Neural progenitor cell (in vitro differentiated cells): ENCODE measurements at regions not wholly inside any gene's neighbourhood (a gene's known extent, or its start where the extent isn't known, plus 50 kb on each side); places are given as distances from the start of the nearest gene placed in this dataset.

Experiments
- DNase-seq: peaks from one replicate; pipeline ENCODE4 v3.0.0-alpha.2; 2016; ENCODE audit warnings: low spot score
- H2AFZ ChIP-seq: fragments of 200-600 bp; sonication (generic); replicated peaks from 2 replicates; pipeline ENCODE4 v1.6.1; 2016; ENCODE audit warnings: antibody characterized with exemption
- H3F3A ChIP-seq: fragments of 200-600 bp; sonication (generic); 2 replicates; pipeline ENCODE4 v1.6.1; 2016; ENCODE audit warnings: antibody characterized with exemption, low read depth
- H3K27ac ChIP-seq: fragments of 200-600 bp; sonication (generic); 2 replicates; pipeline ENCODE4 v1.5.1; 2016; ENCODE audit warnings: mild to moderate bottlenecking
- H3K27me3 ChIP-seq: fragments of 200-600 bp; sonication (generic); 2 replicates; pipeline ENCODE4 v1.6.1; 2016; ENCODE audit warnings: mild to moderate bottlenecking, moderate library complexity
- H3K36me3 ChIP-seq: fragments of 200-600 bp; sonication (generic); 2 replicates; pipeline ENCODE4 v1.5.1; 2016
- H3K4me1 ChIP-seq: fragments of 200-600 bp; sonication (generic); 2 replicates; pipeline ENCODE4 v1.6.1; 2016; ENCODE audit warnings: mixed run types
- H3K4me2 ChIP-seq: fragments of 200-600 bp; sonication (generic); 2 replicates; pipeline ENCODE4 v1.6.1; 2016
- H3K4me3 ChIP-seq: fragments of 200-600 bp; sonication (generic); 2 replicates; pipeline ENCODE4 v1.5.1; 2016
- H3K79me2 ChIP-seq: fragments of 200-600 bp; sonication (generic); 2 replicates; pipeline ENCODE4 v1.6.1; 2016; ENCODE audit warnings: low read depth
- H3K9ac ChIP-seq: fragments of 200-600 bp; sonication (generic); 2 replicates; pipeline ENCODE4 v1.6.1; 2016
- H3K9me3 ChIP-seq: fragments of 200-600 bp; sonication (generic); 2 replicates; pipeline ENCODE4 v1.5.1; 2016; ENCODE audit warnings: low read depth
- H4K20me1 ChIP-seq: fragments of 200-600 bp; sonication (generic); 2 replicates; pipeline ENCODE4 v1.6.1; 2016; ENCODE audit warnings: low read depth
- H3K27ac Mint-ChIP-seq: 3 replicates; pipeline ENCODE4 v1.8.0; 2021; ENCODE audit warnings: mixed read lengths
- H3K27me3 Mint-ChIP-seq: 2 replicates; pipeline ENCODE4 v1.8.0; 2022; ENCODE audit warnings: low read depth, mild to moderate bottlenecking, inconsistent platforms, moderate library complexity, mixed read lengths; ENCODE audit not compliant: insufficient read depth
- H3K36me3 Mint-ChIP-seq: 3 replicates; pipeline ENCODE4 v1.8.0; 2021; ENCODE audit warnings: mixed read lengths
- H3K4me1 Mint-ChIP-seq: 3 replicates; pipeline ENCODE4 v1.8.0; 2021; ENCODE audit warnings: mixed read lengths
- H3K4me3 Mint-ChIP-seq: 3 replicates; pipeline ENCODE4 v1.8.0; 2021; ENCODE audit warnings: mild to moderate bottlenecking, moderate library complexity, mixed read lengths
- H3K9me3 Mint-ChIP-seq: 3 replicates; pipeline ENCODE4 v1.8.0; 2020; ENCODE audit warnings: mixed read lengths
- EZH2 ChIP-seq: fragments of 200-600 bp; sonication (generic); IDR thresholded peaks from 2 replicates; pipeline ENCODE4 v1.6.1; 2017; ENCODE audit warnings: antibody characterized with exemption, mild to moderate bottlenecking, moderate library complexity
- EZH2phosphoT487 ChIP-seq: fragments of 200-600 bp; sonication (generic); IDR thresholded peaks from 2 replicates; pipeline ENCODE4 v1.6.1; 2017; ENCODE audit warnings: antibody characterized with exemption
- TF ChIP-seq, protein P1 (sequence below): fragments of 200-600 bp; sonication (generic); IDR thresholded peaks from 2 replicates; pipeline ENCODE4 v1.5.1; 2017; ENCODE audit warnings: antibody characterized with exemption, mild to moderate bottlenecking

DNA sequence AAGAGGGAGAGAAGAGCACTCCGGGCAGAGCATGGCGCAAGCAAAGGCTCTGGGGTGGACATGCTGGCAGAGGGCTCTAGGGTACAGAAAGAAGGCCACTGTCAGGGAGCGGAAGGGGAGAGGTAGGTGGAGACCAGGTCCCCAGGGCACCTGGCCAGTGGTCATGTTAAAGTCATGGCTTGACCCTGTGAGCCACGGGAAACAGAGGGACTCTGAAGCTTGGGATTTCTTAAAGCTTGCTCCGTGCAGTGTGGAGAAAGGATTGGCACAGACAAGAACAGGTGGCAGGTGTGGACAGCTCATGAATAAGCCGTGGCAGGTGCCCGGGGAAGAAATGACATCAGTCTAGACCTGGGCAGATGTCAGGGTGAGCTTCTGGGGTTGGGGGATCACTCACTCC is 413.8 kb downstream of the BCL11B start:
- H3K4me1 ChIP-seq, result peaks cover 10% of the 10 kb centered on the region
- H3K36me3 ChIP-seq, result no peaks in the 10 kb centered on the region
- Mint-ChIP-seq H3K4me3 (no peak overlapping the region), H3K36me3 (no peaks in the 10 kb centered on the region), H3K4me1 (peaks cover 5% of the 10 kb centered on the region), H3K27me3 (peaks cover 6% of the 10 kb centered on the region), H3K27ac (no peak overlapping the region), H3K9me3 (no peaks in the 10 kb centered on the region)
- no peaks in the 10 kb centered on the region for H4K20me1 ChIP-seq
- DNase-seq, result no peak
- no peak overlapping the region for H3K9ac ChIP-seq
- H3K4me3 ChIP-seq, result no peak overlapping the region
- no peaks in the 10 kb centered on the region for H3F3A ChIP-seq
- H3K27me3 ChIP-seq, result no peaks in the 10 kb centered on the region
- TF ChIP-seq EZH2phosphoT487, result no peak
- TF ChIP-seq, protein P1, sequence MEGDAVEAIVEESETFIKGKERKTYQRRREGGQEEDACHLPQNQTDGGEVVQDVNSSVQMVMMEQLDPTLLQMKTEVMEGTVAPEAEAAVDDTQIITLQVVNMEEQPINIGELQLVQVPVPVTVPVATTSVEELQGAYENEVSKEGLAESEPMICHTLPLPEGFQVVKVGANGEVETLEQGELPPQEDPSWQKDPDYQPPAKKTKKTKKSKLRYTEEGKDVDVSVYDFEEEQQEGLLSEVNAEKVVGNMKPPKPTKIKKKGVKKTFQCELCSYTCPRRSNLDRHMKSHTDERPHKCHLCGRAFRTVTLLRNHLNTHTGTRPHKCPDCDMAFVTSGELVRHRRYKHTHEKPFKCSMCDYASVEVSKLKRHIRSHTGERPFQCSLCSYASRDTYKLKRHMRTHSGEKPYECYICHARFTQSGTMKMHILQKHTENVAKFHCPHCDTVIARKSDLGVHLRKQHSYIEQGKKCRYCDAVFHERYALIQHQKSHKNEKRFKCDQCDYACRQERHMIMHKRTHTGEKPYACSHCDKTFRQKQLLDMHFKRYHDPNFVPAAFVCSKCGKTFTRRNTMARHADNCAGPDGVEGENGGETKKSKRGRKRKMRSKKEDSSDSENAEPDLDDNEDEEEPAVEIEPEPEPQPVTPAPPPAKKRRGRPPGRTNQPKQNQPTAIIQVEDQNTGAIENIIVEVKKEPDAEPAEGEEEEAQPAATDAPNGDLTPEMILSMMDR, result no peak
- TF ChIP-seq EZH2, result no peak
- H2AFZ ChIP-seq, result no peak overlapping the region
- no peak overlapping the region for H3K27ac ChIP-seq
- H3K4me2 ChIP-seq, result no peak overlapping the region
- H3K79me2 ChIP-seq, result no peaks in the 10 kb centered on the region
- no peaks in the 10 kb centered on the region for H3K9me3 ChIP-seq

DNA sequence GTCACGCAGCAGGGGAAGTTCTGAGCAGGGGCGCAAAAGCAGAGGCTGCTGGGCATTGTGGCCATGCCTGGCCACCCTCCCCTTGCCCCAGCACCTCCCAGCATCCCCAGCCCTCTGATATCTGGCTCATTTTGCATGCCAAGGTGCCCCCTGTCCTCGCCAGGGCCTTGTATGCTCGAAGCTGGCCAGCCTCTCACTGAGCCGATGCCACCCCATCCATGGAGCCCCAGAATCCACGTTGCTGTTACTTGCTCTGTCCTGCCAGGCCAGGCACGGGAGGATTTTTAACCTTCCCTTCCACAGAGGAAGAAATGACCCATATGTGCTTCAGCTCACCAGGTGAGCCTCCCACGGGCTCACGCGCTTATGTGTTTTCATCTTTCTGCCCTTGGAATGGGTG is 413.4 kb downstream of the BCL11B start:
- H3K27ac ChIP-seq, result no peak overlapping the region
- no peak overlapping the region for H3K9ac ChIP-seq
- no peaks in the 10 kb centered on the region for H4K20me1 ChIP-seq
- Mint-ChIP-seq H3K4me1 (peaks cover 4% of the 10 kb centered on the region), H3K9me3 (no peaks in the 10 kb centered on the region), H3K27me3 (peaks cover 6% of the 10 kb centered on the region), H3K27ac (no peak overlapping the region), H3K4me3 (no peak overlapping the region), H3K36me3 (no peaks in the 10 kb centered on the region)
- H3K27me3 ChIP-seq, result no peaks in the 10 kb centered on the region
- no peak overlapping the region for H3K4me2 ChIP-seq
- H3K9me3 ChIP-seq, result no peaks in the 10 kb centered on the region
- no peak overlapping the region for H2AFZ ChIP-seq
- H3F3A ChIP-seq, result no peaks in the 10 kb centered on the region
- H3K79me2 ChIP-seq, result no peaks in the 10 kb centered on the region
- no peaks in the 10 kb centered on the region for H3K36me3 ChIP-seq
- H3K4me3 ChIP-seq, result no peak overlapping the region
- peaks cover 6% of the 10 kb centered on the region for H3K4me1 ChIP-seq
- no peak for TF ChIP-seq EZH2
- TF ChIP-seq EZH2phosphoT487, result no peak
- TF ChIP-seq, protein P1, result no peak
- no peak for DNase-seq

DNA sequence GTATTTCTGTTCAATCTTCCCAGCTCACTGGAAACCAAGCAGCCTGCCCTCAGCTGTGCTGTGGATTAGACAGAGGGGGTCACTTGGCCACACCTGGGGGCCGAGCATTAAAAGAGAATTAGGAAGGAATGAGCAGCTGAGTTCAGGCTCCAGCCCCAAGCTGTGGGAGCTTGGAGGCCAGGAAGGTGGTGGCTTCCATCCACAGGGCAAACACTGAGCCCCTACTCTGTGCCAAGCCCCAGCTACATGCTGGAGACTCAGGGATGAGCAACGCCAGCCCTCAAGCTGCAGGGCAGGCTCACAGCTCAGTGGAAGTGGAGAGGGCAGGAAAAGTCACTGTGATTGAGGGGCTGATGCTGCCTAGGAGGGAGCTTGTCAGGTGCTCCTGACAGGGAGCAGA is 412.7 kb downstream of the BCL11B start:
- Histone ChIP-seq H3K79me2 (no peaks in the 10 kb centered on the region), H4K20me1 (no peaks in the 10 kb centered on the region), H3K27ac (no peak overlapping the region), H2AFZ (no peak overlapping the region), H3K36me3 (no peaks in the 10 kb centered on the region), H3K27me3 (no peaks in the 10 kb centered on the region), H3F3A (no peaks in the 10 kb centered on the region), H3K9me3 (no peaks in the 10 kb centered on the region), H3K9ac (no peak overlapping the region), H3K4me2 (no peak overlapping the region), H3K4me1 (no peaks in the 10 kb centered on the region), H3K4me3 (no peak overlapping the region)
- no peak overlapping the region for H3K4me3 Mint-ChIP-seq
- no peak for DNase-seq
- TF ChIP-seq, protein P1, result no peak
- TF ChIP-seq EZH2 (no peak), EZH2phosphoT487 (no peak)
- H3K36me3 Mint-ChIP-seq, result no peaks in the 10 kb centered on the region
- H3K27ac Mint-ChIP-seq, result no peak overlapping the region
- H3K9me3 Mint-ChIP-seq, result no peaks in the 10 kb centered on the region
- H3K27me3 Mint-ChIP-seq, result peaks cover 4% of the 10 kb centered on the region
- no peaks in the 10 kb centered on the region for H3K4me1 Mint-ChIP-seq

DNA sequence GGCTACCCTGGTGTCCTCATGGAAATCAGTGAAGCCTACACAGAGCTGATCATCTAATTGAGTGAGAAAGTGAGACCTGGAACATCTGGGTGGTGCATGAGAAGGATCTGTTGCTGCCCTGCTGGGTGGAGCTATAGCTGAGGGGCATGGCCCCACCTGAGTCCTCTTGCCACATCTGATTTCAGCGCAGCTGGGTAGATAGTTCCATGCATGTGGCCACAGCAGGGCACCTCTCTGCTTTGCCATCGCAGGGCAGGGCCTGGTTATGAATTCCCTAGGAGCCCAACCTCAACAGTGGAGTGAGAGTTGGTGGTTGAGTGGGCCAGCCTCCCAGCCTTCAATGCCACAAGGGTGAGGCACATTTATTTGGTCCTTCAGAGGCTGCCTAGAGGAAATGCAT is 407.8 kb downstream of the BCL11B start:
- Histone ChIP-seq H3K9ac (no peak overlapping the region), H3K4me2 (no peak overlapping the region), H3K4me3 (no peak overlapping the region), H3K9me3 (no peaks in the 10 kb centered on the region), H3F3A (no peaks in the 10 kb centered on the region), H2AFZ (no peak overlapping the region), H3K79me2 (no peaks in the 10 kb centered on the region), H3K36me3 (no peaks in the 10 kb centered on the region), H3K27ac (no peak overlapping the region), H3K27me3 (no peaks in the 10 kb centered on the region), H4K20me1 (no peaks in the 10 kb centered on the region), H3K4me1 (no peaks in the 10 kb centered on the region)
- Mint-ChIP-seq H3K9me3 (no peaks in the 10 kb centered on the region), H3K4me3 (no peak overlapping the region), H3K36me3 (no peaks in the 10 kb centered on the region), H3K27me3 (peaks cover 2% of the 10 kb centered on the region), H3K27ac (no peak overlapping the region), H3K4me1 (no peaks in the 10 kb centered on the region)
- TF ChIP-seq EZH2phosphoT487 (no peak), EZH2 (no peak)
- TF ChIP-seq, protein P1, result no peak
- no peak for DNase-seq
